Right lobe of liver (tissue), 6 donors: ENCODE measurements at regions not wholly inside any gene's neighbourhood (a gene's known extent, or its start where the extent isn't known, plus 50 kb on each side); places are given as distances from the start of the nearest gene placed in this dataset.
"Not testable (repeated sequence)": the region's sequence is repeated elsewhere in the genome, so short reads cannot be mapped to it uniquely, and the experiment has no call there.

Source experiments
- ATAC-seq, 4 donors: fragments of 200-7000 bp; cut with Tn5 transposase; one replicate each; pipeline ENCODE4 v1.9.1; 2020; ENCODE audit warnings: mild to moderate bottlenecking in 4 of 4, moderate library complexity in 4 of 4
- DNase-seq, 3 donors: peaks; one replicate each; pipeline ENCODE4 v3.0.0-alpha.2; 2020
- H3K27ac ChIP-seq, 3 donors: fragments of 200-600 bp; one replicate each; pipeline ENCODE4 v1.8.0; 2022
- H3K27me3 ChIP-seq, 2 donors: fragments of 200-600 bp; one replicate each; pipeline ENCODE4 v1.8.0; 2022
- H3K36me3 ChIP-seq, 4 donors: fragments of 200-600 bp; sonication (generic) in 1 of 4; one replicate each; pipeline versions ENCODE4 v1.5.1 to v1.8.0; 2017 to 2022; ENCODE audit warnings: control low read depth in 1 of 4
- H3K4me1 ChIP-seq, 4 donors: fragments of 200-600 bp; sonication (generic) in 1 of 4; one replicate each; pipeline versions ENCODE4 v1.5.1 to v1.8.0; 2017 to 2022; ENCODE audit warnings: control low read depth in 1 of 4
- H3K4me3 ChIP-seq, 3 donors: fragments of 200-600 bp; one replicate each; pipeline ENCODE4 v1.8.0; 2022
- H3K9me3 ChIP-seq, 4 donors: fragments of 200-600 bp; sonication (generic) in 1 of 4; one replicate each; pipeline versions ENCODE4 v1.5.1 to v1.8.0; 2017 to 2022; ENCODE audit warnings: control low read depth in 1 of 4
- CTCF ChIP-seq, 4 donors: fragments of 200-600 bp in 3 of 4; fragments of 450-650 bp in 1 of 4; IDR thresholded peaks; one replicate each; pipeline versions ENCODE4 v1.5.1 to v1.8.0; 2016 to 2022; ENCODE audit warnings: antibody characterized with exemption in 4 of 4, mild to moderate bottlenecking in 2 of 4
- POLR2A ChIP-seq: fragments of 450-650 bp; IDR thresholded peaks from one replicate; pipeline ENCODE4 v1.6.1; 2017; ENCODE audit warnings: antibody characterized with exemption, mild to moderate bottlenecking
- WGBS: methylation state at CpG from one replicate; pipeline ENCODE4 v1.1.6; 2018; ENCODE audit warnings: low coverage, low lambda C conversion rate; ENCODE audit not compliant: insufficient coverage; ENCODE audit errors: missing lambda C conversion rate; 5-methylcytosine and 5-hydroxymethylcytosine counted together
- intact Hi-C, 2 donors: fragments of 100-400 bp; cut with DNase I; formaldehyde crosslinking; loops; one replicate each; pipeline versions ENCODE4 v1.11.2 to v1.14.1; 2022
- donor health status: DM: no; HTN: yes; CAD: no.
- donor health status: DM: no; HTN: no; CAD: no.
- donor health status: DM: no; HTN: no; CAD: no.
- donor health status: DM: no; HTN: yes; CAD: no.
- donor health status: DM: no; HTN: yes; CAD: no.

GRCh38 chr15:66870880-66871388, 168.9 kb downstream of the SMAD6 start:
- Histone ChIP-seq H3K4me3 (no peak overlapping the region), H3K27me3 (no peaks in the 10 kb centered on the region), H3K27ac (no peak overlapping the region), H3K9me3 (no peaks in the 10 kb centered on the region), H3K4me1 (no peaks in the 10 kb centered on the region), H3K36me3 (no peaks in the 10 kb centered on the region)
- TF ChIP-seq POLR2A: no peak
- TF ChIP-seq CTCF (IDR thresholded peaks at IDR 0.05): no peak
- ATAC-seq (no peak), DNase-seq (no peak)
- intact Hi-C loops: no loop called here

GRCh38 chr15:66872405-66872804, 170.4 kb downstream of the SMAD6 start:
- Histone ChIP-seq H3K27ac (no peak overlapping the region), H3K27me3 (no peaks in the 10 kb centered on the region), H3K4me3 (no peak overlapping the region), H3K9me3 (no peaks in the 10 kb centered on the region), H3K36me3 (no peaks in the 10 kb centered on the region), H3K4me1 (no peaks in the 10 kb centered on the region)
- intact Hi-C loops: no loop called here
- TF ChIP-seq POLR2A (no peak), CTCF (IDR thresholded peaks at IDR 0.05) (no peak)
- DNase-seq: no peak
- no peak for ATAC-seq

GRCh38 chr15:66873331-66873730, 171.3 kb downstream of the SMAD6 start:
- 94% methylated on average over 3 of the region's 3 CpGs for WGBS
- DNase-seq, intact Hi-C loops, ATAC-seq, H3K36me3 ChIP-seq, H3K9me3 ChIP-seq, H3K27ac ChIP-seq, H3K27me3 ChIP-seq, H3K4me1 ChIP-seq, H3K4me3 ChIP-seq: not testable (repeated sequence)

- no peak for ATAC-seq
- H3K27ac ChIP-seq: no peak overlapping the region
- no peaks in the 10 kb centered on the region for H3K4me1 ChIP-seq
- H3K27me3 ChIP-seq: no peaks in the 10 kb centered on the region
- no peaks in the 10 kb centered on the region for H3K9me3 ChIP-seq
- TF ChIP-seq POLR2A: no peak
- TF ChIP-seq CTCF (IDR thresholded peaks at IDR 0.05): no peak
- no peaks in the 10 kb centered on the region for H3K36me3 ChIP-seq
- intact Hi-C loops: no loop called here
- 85% methylated on average over 3 of the region's 6 CpGs for WGBS
- peak in 1 of 3 donors; percentile 19 for DNase-seq
- no peak overlapping the region for H3K4me3 ChIP-seq
These were observed 171.8 kb downstream of the SMAD6 start for GRCh38 chr15:66873856-66874255.

GRCh38 chr15:66875588-66876420, 173.8 kb downstream of the SMAD6 start:
- no peak for ATAC-seq
- no peaks in the 10 kb centered on the region for H3K36me3 ChIP-seq
- no peaks in the 10 kb centered on the region for H3K4me1 ChIP-seq
- H3K27ac ChIP-seq: no peak overlapping the region
- TF ChIP-seq CTCF (IDR thresholded peaks at IDR 0.05) (no peak), POLR2A (no peak)
- 86% methylated on average over 6 of the region's 17 CpGs for WGBS
- no peak overlapping the region for H3K4me3 ChIP-seq
- no peaks in the 10 kb centered on the region for H3K27me3 ChIP-seq
- peak in 1 of 3 donors; percentile 29 for DNase-seq
- no peaks in the 10 kb centered on the region for H3K9me3 ChIP-seq
- intact Hi-C loops: no loop called here
